Liver (tissue), 8 donors: ENCODE measurements at regions not wholly inside any gene's neighbourhood (a gene's known extent, or its start where the extent isn't known, plus 50 kb on each side); places are given as distances from the start of the nearest gene placed in this dataset.
"Not testable (repeated sequence)": the region's sequence is repeated elsewhere in the genome, so short reads cannot be mapped to it uniquely, and the experiment has no call there.

Experiments used
- DNase-seq: peaks from one replicate; pipeline ENCODE4 v3.0.0-alpha.2; 2017; ENCODE audit warnings: low spot score
- H3K27ac ChIP-seq, 2 donors: one replicate each; pipeline ENCODE4 v1.7.0; 2013; ENCODE audit warnings: inconsistent platforms in 2 of 2, low read length in 2 of 2, control low read depth in 1 of 2, low read depth in 1 of 2, mild to moderate bottlenecking in 1 of 2
- H3K27me3 ChIP-seq, 4 donors: one replicate each; pipeline versions ENCODE4 v1.6.1 to v1.7.0; 2013; ENCODE audit warnings: low read length in 3 of 4, inconsistent platforms in 1 of 4, mild to moderate bottlenecking in 1 of 4, moderate library complexity in 1 of 4; ENCODE audit not compliant: control insufficient read depth in 4 of 4, insufficient read depth in 4 of 4
- H3K36me3 ChIP-seq, 4 donors: one replicate each; pipeline versions ENCODE4 v1.6.1 to v1.7.0; 2013; ENCODE audit warnings: low read length in 3 of 4, mild to moderate bottlenecking in 3 of 4, low read depth in 1 of 4, moderate library complexity in 1 of 4; ENCODE audit not compliant: control insufficient read depth in 4 of 4, insufficient read depth in 3 of 4
- H3K4me1 ChIP-seq, 4 donors: one replicate each; pipeline versions ENCODE4 v1.6.1 to v1.7.0; 2013; ENCODE audit warnings: low read length in 3 of 4, mild to moderate bottlenecking in 3 of 4, moderate library complexity in 1 of 4; ENCODE audit not compliant: control insufficient read depth in 4 of 4, insufficient read depth in 4 of 4
- H3K4me3 ChIP-seq, 3 donors: one replicate each; pipeline versions ENCODE4 v1.6.1 to v1.7.0; 2013; ENCODE audit warnings: low read length in 3 of 3, control low read depth in 1 of 3, low read depth in 1 of 3, mild to moderate bottlenecking in 1 of 3
- H3K9ac ChIP-seq, 2 donors: one replicate each; pipeline ENCODE4 v1.7.0; 2013; ENCODE audit warnings: low read length in 2 of 2, mild to moderate bottlenecking in 2 of 2, moderate library complexity in 2 of 2, control low read depth in 1 of 2, low read depth in 1 of 2
- H3K9me3 ChIP-seq, 4 donors: one replicate each; pipeline versions ENCODE4 v1.6.1 to v1.7.0; 2013; ENCODE audit warnings: low read length in 3 of 4; ENCODE audit not compliant: control insufficient read depth in 4 of 4
- EGR1 ChIP-seq, 2 donors: IDR thresholded peaks; 2 replicates each; pipeline ENCODE4 v1.6.1; 2016 to 2018; ENCODE audit warnings: antibody characterized with exemption in 2 of 2, low read depth in 2 of 2
- FOXA1 ChIP-seq: IDR thresholded peaks from 2 replicates; pipeline ENCODE4 v1.6.1; 2016; ENCODE audit warnings: antibody characterized with exemption
- FOXA2 ChIP-seq: IDR thresholded peaks from 2 replicates; pipeline ENCODE4 v1.6.1; 2016; ENCODE audit warnings: antibody characterized with exemption
- GABPA ChIP-seq, 2 donors: IDR thresholded peaks in 1 of 2; conservative IDR thresholded peaks in 1 of 2; 2 replicates each; pipeline ENCODE4 v1.6.1; 2016; ENCODE audit warnings: antibody characterized with exemption in 2 of 2, mild to moderate bottlenecking in 1 of 2, moderate library complexity in 1 of 2
- HNF4A ChIP-seq, 2 donors: conservative IDR thresholded peaks; 2 replicates each; pipeline ENCODE4 v1.6.1; 2016; ENCODE audit warnings: antibody characterized with exemption in 2 of 2, mild to moderate bottlenecking in 2 of 2
- HNF4G ChIP-seq: IDR thresholded peaks from 2 replicates; pipeline ENCODE4 v1.6.1; 2016; ENCODE audit warnings: antibody characterized with exemption
- JUND ChIP-seq, 2 donors: IDR thresholded peaks; 2 replicates each; pipeline ENCODE4 v1.6.1; 2016; ENCODE audit warnings: antibody characterized with exemption in 2 of 2
- NR2F2 ChIP-seq: IDR thresholded peaks from 2 replicates; pipeline ENCODE4 v1.6.1; 2016; ENCODE audit warnings: antibody characterized with exemption
- RAD21 ChIP-seq, 2 donors: IDR thresholded peaks; 2 replicates each; pipeline ENCODE4 v1.6.1; 2016; ENCODE audit warnings: antibody characterized with exemption in 2 of 2, mild to moderate bottlenecking in 2 of 2
- RXRA ChIP-seq, 2 donors: IDR thresholded peaks; 2 replicates each; pipeline ENCODE4 v1.6.1; 2017 to 2018; ENCODE audit warnings: antibody characterized with exemption in 2 of 2, mild to moderate bottlenecking in 1 of 2
- SP1 ChIP-seq: IDR thresholded peaks from 2 replicates; pipeline ENCODE4 v1.6.1; 2018; ENCODE audit warnings: antibody characterized with exemption, mild to moderate bottlenecking
- TAF1 ChIP-seq: conservative IDR thresholded peaks from 2 replicates; pipeline ENCODE4 v1.6.1; 2016; ENCODE audit warnings: antibody characterized with exemption, mild to moderate bottlenecking
- YY1 ChIP-seq: IDR thresholded peaks from 2 replicates; pipeline ENCODE4 v1.6.1; 2016; ENCODE audit warnings: antibody characterized with exemption, mild to moderate bottlenecking
- WGBS: extraction: QIAGEN DNeasy Blood & Tissue Kit; methylation state at CpG from one replicate; pipeline ENCODE4 v1.1.7; 2013; 5-methylcytosine and 5-hydroxymethylcytosine counted together
- TF ChIP-seq, protein P1 (sequence below): IDR thresholded peaks from 2 replicates; pipeline ENCODE4 v1.6.1; 2016; ENCODE audit warnings: antibody characterized with exemption
- TF ChIP-seq, protein P2 (sequence below): IDR thresholded peaks from 2 replicates; pipeline ENCODE4 v1.6.1; 2016; ENCODE audit warnings: antibody characterized with exemption
- TF ChIP-seq, protein P3 (sequence below): IDR thresholded peaks from 2 replicates; pipeline ENCODE4 v1.6.1; 2016; ENCODE audit warnings: antibody characterized with exemption
- TF ChIP-seq, protein P4 (sequence below): fragments of 150-350 bp; IDR thresholded peaks from 2 replicates; pipeline ENCODE4 v1.5.1; 2017; ENCODE audit warnings: improper control_type of control experiment, low read depth, low read length; ENCODE audit not compliant: missing input control
- TF ChIP-seq, protein P5 (sequence below): IDR thresholded peaks from 2 replicates; pipeline ENCODE4 v1.6.1; 2016; ENCODE audit warnings: antibody characterized with exemption, mild to moderate bottlenecking
- donor health status: healthy.
- donor health status: healthy.
- donor health status: healthy.
- donor health status: healthy.
- donor health status: healthy.

DNA sequence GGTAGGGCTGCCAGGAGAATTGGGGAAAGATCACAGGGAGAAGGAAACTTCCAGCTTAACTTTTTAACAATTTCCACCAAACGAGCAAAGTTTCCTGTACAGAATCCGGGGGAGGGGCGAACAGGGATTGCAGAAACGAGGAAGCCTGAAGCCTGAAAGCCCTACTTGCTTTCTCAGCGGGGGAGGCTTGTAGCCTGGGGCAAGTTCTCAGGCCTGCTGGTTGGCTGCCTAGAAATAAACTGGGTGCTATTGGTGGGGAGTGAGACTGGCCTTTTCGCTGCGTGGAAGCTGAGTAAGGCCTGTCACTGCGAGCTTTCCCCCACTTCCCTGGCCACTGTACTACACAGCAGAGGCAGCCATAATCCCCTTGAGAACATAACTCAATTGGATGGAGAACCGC is 110.8 kb upstream of the ATP8A1 start (continued):
- TF ChIP-seq, protein P1, sequence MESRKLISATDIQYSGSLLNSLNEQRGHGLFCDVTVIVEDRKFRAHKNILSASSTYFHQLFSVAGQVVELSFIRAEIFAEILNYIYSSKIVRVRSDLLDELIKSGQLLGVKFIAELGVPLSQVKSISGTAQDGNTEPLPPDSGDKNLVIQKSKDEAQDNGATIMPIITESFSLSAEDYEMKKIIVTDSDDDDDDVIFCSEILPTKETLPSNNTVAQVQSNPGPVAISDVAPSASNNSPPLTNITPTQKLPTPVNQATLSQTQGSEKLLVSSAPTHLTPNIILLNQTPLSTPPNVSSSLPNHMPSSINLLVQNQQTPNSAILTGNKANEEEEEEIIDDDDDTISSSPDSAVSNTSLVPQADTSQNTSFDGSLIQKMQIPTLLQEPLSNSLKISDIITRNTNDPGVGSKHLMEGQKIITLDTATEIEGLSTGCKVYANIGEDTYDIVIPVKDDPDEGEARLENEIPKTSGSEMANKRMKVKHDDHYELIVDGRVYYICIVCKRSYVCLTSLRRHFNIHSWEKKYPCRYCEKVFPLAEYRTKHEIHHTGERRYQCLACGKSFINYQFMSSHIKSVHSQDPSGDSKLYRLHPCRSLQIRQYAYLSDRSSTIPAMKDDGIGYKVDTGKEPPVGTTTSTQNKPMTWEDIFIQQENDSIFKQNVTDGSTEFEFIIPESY = no peak
- TF ChIP-seq NR2F2 (no peak), RAD21 (IDR thresholded peaks at IDR 0.05) (no peak), GABPA (IDR thresholded peaks at IDR 0.05 in 1 of 2, conservative IDR thresholded peaks at IDR 0.05 in 1 of 2) (no peak)

DNA sequence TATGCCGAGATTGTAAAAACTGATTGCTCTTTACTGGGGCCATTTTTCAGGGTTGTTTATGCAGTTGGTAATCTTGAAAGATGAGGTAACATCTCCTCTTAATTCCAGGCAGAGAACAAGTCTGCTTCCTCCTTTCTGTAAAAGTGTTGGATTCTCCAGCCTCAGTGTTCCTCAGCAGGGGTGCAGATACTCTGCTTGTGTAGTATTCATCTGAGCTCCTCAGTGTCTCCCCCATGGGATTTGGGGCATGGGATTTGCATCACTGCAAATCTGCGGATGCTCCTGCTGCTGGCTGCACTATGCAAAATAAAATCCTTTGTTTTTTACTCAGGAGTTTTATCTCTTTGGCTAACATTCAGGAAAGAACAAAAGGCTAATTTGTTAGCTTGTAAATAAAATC is 104.9 kb upstream of the ATP8A1 start:
- no peak for TF ChIP-seq NR2F2
- TF ChIP-seq HNF4A (conservative IDR thresholded peaks at IDR 0.05) = no peak
- TF ChIP-seq, protein P2, sequence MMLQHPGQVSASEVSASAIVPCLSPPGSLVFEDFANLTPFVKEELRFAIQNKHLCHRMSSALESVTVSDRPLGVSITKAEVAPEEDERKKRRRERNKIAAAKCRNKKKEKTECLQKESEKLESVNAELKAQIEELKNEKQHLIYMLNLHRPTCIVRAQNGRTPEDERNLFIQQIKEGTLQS = no peak
- TF ChIP-seq RXRA (IDR thresholded peaks at IDR 0.05) = no peak
- TF ChIP-seq, protein P3, sequence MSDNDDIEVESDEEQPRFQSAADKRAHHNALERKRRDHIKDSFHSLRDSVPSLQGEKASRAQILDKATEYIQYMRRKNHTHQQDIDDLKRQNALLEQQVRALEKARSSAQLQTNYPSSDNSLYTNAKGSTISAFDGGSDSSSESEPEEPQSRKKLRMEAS = no peak
- TF ChIP-seq TAF1 = no peak
- TF ChIP-seq, protein P4, sequence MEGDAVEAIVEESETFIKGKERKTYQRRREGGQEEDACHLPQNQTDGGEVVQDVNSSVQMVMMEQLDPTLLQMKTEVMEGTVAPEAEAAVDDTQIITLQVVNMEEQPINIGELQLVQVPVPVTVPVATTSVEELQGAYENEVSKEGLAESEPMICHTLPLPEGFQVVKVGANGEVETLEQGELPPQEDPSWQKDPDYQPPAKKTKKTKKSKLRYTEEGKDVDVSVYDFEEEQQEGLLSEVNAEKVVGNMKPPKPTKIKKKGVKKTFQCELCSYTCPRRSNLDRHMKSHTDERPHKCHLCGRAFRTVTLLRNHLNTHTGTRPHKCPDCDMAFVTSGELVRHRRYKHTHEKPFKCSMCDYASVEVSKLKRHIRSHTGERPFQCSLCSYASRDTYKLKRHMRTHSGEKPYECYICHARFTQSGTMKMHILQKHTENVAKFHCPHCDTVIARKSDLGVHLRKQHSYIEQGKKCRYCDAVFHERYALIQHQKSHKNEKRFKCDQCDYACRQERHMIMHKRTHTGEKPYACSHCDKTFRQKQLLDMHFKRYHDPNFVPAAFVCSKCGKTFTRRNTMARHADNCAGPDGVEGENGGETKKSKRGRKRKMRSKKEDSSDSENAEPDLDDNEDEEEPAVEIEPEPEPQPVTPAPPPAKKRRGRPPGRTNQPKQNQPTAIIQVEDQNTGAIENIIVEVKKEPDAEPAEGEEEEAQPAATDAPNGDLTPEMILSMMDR = no peak
- TF ChIP-seq EGR1 (IDR thresholded peaks at IDR 0.05; ENCODE audit: low read depth in 2 of 2) = no peak
- no peak for TF ChIP-seq GABPA (IDR thresholded peaks at IDR 0.05 in 1 of 2, conservative IDR thresholded peaks at IDR 0.05 in 1 of 2)
- TF ChIP-seq HNF4G = no peak
- no peak for TF ChIP-seq FOXA2
- TF ChIP-seq, protein P1 = no peak
- TF ChIP-seq JUND (IDR thresholded peaks at IDR 0.05) = no peak
- TF ChIP-seq, protein P5, sequence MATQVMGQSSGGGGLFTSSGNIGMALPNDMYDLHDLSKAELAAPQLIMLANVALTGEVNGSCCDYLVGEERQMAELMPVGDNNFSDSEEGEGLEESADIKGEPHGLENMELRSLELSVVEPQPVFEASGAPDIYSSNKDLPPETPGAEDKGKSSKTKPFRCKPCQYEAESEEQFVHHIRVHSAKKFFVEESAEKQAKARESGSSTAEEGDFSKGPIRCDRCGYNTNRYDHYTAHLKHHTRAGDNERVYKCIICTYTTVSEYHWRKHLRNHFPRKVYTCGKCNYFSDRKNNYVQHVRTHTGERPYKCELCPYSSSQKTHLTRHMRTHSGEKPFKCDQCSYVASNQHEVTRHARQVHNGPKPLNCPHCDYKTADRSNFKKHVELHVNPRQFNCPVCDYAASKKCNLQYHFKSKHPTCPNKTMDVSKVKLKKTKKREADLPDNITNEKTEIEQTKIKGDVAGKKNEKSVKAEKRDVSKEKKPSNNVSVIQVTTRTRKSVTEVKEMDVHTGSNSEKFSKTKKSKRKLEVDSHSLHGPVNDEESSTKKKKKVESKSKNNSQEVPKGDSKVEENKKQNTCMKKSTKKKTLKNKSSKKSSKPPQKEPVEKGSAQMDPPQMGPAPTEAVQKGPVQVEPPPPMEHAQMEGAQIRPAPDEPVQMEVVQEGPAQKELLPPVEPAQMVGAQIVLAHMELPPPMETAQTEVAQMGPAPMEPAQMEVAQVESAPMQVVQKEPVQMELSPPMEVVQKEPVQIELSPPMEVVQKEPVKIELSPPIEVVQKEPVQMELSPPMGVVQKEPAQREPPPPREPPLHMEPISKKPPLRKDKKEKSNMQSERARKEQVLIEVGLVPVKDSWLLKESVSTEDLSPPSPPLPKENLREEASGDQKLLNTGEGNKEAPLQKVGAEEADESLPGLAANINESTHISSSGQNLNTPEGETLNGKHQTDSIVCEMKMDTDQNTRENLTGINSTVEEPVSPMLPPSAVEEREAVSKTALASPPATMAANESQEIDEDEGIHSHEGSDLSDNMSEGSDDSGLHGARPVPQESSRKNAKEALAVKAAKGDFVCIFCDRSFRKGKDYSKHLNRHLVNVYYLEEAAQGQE = no peak
- TF ChIP-seq FOXA1 = no peak
- TF ChIP-seq YY1 = no peak
- TF ChIP-seq SP1 = no peak
- TF ChIP-seq RAD21 (IDR thresholded peaks at IDR 0.05) = no peak
- Histone ChIP-seq H3K27ac (no peak overlapping the region), H3K27me3 (peaks cover 0 to 11% (median 0%) of the 10 kb centered on the region in 4 donors), H3K9me3 (no peaks in the 10 kb centered on the region), H3K4me3 (no peak overlapping the region), H3K36me3 (no peaks in the 10 kb centered on the region), H3K9ac (no peak overlapping the region), H3K4me1 (no peaks in the 10 kb centered on the region)
- 56% methylated on average over 2 of the region's 2 CpGs for WGBS
- DNase-seq = no peak

DNA sequence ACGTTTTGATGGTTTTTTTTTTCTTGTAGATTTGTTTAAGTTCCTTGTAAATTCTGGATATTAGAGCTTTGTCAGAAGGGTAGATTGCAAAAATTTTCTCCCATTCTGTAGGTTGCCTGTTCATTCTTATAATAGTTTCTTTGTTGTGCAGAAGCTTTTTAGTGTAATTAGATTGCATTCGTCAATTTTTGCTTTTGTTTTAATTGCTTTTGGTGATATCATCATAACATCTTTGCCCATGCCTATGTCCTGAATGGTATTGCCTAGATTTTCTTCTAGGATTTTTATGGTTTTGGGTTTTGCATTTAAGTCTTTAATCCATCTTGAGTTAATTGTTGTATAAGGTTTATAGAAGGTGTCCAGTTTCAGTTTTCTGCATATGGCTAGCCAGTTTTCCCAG is 98.1 kb upstream of the ATP8A1 start:
- H3K27ac ChIP-seq, H3K9me3 ChIP-seq, H3K4me3 ChIP-seq, H3K4me1 ChIP-seq, H3K27me3 ChIP-seq, H3K9ac ChIP-seq, H3K36me3 ChIP-seq, DNase-seq: not testable (repeated sequence)
- WGBS = 41% methylated on average over 2 of the region's 2 CpGs
